ENCODE measurements at regions not wholly inside any gene's neighbourhood (a gene's known extent, or its start where the extent isn't known, plus 50 kb on each side); places are given as distances from the start of the nearest gene placed in this dataset.

DNA sequence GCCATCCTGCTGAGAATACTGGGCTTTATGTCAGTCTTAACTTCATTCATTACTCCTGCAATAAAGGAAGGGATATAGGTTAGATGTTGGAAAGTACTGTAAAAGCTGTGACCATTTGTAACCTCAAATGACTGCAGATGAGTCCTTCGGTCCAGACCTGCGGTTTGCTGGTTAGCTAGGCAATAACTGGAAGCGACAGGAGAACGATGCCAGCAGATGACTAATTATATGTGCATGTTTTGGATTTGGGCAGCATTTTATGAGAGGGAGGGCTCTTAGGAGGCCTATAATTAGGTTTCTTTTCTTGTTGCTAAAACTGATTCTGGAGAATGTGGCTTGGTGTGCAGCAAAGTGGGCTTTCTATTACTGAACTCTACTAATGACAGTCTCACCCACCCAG, 205.6 kb downstream of the TMEM182 start:
- no peak for DNase-seq

DNA sequence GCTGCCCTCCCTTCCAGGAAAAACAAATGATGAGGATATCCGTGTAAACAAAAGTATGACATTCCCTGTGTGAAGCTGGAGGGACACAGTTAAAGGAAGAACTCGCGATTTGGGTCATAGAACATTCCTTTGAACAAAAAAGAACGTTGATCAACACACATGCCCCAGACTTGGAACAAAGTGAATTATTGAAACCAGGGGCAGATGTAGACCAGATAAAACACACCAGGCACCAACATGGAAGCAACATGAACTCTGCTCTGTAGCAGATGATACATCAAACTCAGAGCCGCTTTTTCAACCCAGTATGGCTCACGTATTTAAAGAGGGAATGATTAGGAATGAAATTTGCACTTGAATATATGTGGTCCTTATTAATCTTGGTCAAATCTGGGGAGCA, 206.5 kb downstream of the TMEM182 start:
- no peak for DNase-seq

DNA sequence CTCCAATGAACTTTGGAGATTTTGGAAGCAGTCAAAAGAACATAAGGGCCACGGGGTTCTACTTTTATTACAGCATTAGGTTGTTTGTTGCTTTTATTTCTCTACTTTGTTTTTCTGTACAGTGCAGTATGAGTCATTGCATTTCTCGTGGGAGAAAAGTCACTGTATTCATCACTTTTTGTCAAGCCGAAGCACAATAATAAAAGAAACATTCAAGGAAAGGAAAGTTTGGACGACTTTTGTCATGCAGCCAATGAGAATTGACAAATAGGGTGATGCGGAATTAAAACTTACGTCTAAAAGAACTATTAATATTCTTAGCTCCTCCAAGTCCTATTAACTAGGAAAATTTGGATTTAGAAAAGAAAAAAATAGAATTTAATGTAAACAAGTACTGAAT, 209.9 kb downstream of the TMEM182 start:
- no peak for DNase-seq

DNA sequence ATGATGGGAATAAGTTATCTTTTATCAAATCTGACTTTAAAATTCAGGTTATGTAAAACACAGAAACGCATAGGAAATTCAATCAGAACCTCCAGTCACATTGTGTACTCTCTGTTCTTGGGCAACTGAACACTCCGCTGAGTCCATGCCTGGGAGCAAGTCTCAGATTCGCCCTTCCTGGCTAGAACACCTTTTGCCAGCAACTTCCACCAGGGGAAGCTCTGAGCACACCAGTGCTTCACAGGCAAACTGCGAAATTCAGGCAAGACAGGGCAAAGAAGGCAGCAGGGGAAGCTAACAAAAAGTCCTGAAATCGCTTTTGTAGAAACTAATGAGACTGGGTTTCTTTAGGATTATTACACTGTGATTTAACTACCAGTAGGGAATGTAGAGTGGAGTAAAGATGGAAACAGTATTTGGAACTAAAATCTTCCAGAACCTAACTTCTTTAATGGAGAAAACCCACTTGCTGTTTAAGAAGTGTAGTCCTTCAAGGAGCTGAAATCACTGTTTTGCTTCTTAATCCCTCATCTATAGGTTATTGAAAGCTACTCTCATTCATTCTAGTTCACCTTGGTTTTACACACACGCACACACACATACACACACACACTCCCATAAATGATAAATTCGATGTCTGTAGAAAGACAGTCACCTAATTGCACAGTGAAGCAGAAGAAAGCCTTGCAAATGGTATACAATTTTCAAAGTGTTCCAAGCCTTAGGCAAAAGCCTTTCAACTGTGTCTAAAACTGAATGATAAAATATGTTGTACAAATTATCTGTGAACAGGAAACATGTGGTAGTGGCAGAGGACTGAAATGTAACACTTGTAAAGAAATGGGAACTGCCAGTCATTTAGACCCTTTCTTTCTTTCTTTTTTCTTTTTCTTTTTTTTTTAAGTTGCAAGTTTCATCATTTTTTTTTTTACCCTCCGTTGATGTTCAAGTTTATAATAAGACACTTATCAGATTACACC, 214.5 kb downstream of the TMEM182 start:
- peak; percentile 1 for DNase-seq

DNA sequence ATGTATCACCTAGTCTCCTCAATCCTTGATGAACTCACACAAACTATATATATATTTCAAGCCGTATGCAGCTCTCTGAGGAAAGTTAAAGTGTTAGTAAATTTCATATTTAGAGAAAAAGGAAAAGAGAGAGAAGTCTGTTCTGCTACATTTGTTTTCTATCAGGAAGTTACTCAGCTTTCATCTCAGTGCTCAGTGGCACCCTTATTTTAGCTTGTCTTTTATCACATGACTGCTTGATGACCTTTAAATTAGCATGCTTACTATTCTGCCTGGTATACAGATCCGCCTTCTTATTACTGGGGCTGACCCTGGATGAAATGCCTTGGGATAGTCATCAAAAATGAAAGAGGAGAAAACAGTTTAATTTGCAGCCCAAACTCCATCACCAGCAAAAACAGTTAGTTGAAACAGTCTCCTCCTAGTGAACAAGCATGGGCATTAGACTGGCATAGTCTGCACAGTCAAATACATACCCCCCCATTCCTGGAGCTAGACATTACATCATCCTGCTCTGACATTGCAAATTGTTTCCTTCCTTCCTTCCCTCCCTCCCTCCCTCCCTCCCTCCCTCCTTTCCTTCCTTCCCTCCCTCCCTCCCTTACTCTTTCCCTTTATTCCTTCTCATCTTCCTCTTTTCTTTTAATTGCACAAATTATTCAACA, 215.7 kb downstream of the TMEM182 start:
- no peak for DNase-seq

DNA sequence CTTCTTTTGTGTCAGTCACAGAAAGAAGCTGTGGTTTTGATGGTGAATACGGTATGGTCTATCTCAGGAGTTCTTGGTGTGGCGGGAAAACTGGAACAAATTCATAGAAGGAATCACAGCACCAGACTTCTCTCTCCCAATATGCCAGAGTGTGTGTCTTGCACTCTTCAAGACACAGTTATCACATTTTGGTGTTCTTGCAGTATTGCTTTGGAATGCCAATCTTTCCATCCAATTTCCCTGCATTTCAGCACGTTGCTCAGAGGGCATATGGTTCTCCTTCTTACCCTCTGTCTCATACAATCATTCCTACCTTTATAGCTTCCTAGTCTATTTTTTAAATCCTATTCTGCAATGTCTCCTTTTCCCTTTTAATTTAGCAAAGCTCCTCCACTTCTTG, 216.3 kb downstream of the TMEM182 start:
- no peak for DNase-seq

DNA sequence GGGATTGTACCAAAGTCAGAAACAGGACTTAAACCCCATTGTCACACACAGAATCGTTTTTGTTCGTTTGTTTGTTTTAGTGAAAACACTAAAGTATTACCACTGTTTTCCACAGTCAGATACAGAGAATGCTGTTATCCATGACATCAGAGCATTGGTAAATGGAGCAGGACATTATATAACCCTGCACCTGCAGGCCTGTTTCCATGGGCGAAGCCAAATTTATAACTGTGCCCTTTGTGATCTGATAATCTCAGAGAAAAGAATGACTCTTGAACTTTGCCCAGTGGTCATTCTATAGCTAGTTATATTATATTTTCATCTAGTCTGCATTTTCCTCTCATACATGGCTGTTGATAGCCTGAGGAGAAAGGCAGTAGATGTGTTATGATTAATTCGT, 217.6 kb downstream of the TMEM182 start:
- no peak for DNase-seq

DNA sequence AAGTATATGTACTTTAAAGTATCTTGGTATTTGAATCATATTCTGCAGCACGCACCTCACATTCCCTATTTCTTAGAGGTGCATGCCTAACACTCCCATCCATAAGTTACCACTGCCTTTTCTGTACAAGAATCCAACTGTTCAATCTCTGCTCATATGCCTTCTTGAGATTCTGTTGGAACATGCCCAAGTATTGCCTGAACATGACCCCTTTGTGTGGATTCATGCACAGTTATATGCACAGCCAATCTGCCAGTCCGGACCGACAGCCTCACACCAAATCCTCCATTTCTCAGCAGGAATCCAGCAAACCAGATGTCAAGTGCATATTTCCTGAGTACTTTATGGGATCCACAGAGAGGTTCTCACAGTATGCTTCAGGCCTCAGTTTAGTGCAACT, 222.0 kb downstream of the TMEM182 start:
- DNase-seq: no peak

DNA sequence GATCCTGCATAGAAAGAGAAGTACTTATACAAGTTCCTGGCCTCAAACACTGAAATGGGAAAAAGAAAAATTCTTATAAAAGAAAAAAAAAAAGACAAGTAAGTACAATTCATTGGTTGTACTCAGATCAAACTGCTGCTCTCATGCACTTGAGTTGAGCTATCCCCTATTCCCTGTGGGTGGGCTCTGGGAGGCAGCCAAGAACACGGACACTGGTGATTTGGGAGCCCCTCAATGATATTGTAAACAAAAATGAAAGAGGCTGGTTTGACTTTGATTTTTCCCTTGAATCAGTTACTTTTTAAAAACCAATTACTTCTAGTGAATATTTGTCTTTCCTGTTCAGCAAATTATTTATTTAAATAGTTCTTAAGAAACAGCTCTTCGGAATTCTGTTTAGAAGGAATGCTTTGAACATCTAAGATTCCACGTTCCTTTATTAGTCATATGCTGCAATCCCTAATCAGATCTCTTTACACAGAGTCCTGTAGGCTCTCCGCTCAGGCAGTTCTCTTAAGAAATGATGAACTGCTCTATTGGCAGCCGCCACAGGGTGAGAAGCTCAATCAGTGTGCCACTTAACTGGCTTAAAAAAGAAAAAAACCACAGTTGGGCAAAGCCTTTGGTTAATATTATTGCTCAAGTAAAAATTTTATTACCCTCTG, 225.1 kb downstream of the TMEM182 start:
- DNase-seq: no peak

DNA sequence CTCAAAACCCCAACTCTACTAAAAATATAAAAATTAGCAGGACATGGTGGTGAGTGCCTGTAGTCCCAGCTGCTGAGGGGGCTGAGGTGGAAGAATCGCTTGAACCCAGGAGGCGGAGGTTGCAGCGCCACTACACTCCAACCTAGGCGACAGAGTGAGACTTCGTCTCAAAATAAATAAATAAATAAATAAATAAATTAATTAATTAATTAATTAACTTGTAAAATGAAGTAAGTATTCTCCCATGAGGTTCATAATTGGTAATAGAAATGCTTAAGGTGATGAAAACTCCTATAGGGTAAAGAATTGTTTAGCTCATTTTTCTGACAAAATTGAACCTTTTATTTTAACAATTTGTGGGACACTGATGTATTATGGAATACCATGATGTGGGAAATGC, 230.8 kb downstream of the TMEM182 start:
- no peak for DNase-seq

DNA sequence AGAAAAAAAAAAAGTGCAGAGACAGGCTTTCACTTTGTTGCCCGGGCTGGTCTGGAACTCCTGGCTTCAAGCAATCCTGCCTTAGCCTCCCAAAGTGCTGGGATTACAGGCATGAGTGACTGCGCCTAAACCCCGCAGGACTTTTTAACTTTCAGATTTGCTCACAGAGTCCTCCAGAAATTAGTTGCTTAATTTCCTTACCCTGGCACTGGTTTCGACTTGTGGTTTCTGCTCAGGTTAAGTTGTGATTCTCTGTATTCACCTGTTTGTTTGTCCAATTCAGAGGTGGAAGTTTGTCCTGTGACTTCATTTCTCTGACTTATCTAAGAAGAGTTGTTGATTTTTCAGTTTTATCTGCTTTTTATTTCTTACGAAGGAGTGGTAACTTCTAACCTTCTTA, 238.1 kb downstream of the TMEM182 start:
- no peak for DNase-seq

DNA sequence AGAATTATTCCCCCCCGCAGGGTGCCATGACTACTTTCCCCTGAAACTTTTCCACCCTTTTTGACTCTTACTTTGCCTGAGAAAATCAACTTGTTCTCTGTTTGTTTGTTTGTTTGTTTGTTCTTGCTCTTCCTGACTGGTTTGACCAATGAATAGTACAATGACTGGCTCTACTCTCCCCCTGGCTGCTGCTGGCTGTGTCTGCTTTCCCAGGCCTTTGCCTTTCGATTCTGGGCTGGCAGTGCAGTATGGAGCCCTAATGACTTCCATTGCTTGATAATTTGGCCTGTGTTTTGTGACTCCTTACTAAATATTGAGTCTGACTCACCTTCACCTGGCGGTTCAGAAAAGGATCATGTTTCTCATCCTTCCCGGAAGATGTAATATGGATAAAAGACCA, 241.1 kb downstream of the TMEM182 start:
- no peak for DNase-seq

DNA sequence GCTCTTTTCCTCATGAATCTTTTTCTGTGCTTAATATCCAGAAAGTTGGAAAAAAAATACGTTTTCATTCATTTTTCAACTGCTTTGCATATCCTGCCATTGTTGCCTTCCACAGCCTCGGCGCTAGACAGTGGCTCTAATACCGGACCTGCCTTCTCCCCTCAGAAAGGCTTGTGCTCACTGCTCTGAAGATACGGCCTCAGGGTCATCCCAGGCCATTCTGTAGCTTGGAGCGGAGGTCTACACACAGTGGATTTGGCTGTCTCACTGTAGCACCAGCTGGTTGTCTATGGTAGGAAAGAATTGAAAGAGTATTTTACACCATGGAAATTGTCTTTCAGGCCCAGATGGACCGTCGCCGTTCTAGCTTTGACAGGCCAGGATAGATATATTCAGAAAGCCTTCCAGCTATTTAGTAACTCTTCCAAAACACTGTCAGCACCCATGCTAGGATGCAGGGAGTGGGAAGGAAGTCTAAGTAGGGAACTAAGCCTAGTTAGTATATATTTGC, 242.0 kb downstream of the TMEM182 start:
- DNase-seq: no peak

DNA sequence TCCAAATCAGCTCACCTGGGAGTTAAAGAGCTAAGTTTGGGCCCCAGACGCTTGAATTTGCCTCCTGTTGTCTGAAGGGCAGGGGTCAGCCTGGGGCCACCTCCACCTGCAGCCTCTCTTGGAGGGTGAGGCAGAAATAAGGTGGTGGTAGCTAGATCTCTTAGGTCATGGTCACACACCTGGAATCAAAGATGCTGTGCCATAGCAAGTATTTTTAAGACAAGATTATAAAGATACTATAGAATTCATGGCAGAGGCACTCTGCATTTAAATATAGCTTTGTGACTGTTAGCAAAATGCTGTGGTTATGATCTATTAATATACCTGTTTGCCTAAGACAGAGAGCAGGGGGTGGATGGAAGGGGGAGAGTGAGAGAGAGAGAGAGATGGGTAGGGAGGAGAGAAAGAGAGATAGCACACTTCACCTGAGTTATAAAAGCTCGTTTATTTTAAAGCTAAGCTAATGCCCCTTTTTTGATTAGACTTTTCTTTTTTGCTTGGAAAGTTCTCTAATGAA, 242.7 kb downstream of the TMEM182 start:
- DNase-seq: no peak

DNA sequence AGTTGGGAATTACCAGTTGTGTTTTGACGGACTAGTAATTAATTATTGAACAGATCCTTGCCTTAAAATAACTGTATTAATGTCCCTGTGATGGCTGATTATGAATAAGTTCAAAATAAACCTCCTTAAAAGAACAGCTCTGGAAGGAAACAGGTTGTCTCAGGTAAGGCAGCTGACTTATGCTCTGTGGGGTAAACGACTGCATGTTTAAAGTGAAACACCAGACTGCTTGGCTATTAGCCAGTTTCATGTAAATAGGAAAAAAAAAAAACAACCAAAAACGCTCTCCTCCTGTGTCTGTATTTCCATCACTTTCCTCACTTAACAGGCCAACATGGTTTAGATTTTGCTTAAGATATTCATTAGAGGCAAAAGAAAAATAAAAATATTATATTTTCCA, 243.6 kb downstream of the TMEM182 start:
- no peak for DNase-seq

DNA sequence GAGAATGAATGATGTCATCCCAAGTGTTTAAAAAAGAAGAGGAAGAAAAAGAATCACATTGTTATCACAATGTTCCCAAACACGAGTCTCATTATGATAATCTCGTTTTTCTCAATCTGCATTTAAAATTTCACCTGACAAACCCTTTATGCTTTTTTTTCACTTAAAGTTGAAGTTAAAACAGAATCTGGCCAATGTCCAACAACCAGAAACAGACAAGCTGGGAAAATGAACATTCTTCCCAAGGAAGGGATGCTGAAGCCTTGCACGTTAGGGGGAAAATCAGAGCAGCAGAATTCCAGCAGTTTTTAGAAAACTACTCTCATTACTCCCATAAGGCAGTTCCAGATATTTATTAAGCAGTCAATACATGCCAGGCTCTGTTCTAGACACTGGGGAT, 245.3 kb downstream of the TMEM182 start:
- DNase-seq: no peak

DNA sequence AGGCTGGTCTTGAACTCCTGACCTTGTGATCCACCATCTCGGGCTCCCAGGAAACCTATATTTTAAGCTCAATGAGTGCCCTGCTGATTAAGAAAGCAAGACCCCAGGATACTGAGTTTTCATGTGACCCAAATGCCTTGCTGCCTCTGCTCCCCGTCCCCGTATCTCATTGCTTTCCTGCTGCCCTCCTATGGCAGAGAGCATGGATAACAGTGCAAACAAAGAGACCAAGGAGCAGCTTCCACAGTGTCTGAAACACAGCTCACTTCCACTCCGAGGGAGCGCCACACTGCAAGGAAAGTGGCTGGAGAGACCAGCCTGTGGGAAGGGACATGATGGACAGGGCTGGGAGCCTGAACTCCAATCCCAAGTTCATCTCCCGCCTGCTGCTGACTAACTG, 246.8 kb downstream of the TMEM182 start:
- no peak for DNase-seq

DNA sequence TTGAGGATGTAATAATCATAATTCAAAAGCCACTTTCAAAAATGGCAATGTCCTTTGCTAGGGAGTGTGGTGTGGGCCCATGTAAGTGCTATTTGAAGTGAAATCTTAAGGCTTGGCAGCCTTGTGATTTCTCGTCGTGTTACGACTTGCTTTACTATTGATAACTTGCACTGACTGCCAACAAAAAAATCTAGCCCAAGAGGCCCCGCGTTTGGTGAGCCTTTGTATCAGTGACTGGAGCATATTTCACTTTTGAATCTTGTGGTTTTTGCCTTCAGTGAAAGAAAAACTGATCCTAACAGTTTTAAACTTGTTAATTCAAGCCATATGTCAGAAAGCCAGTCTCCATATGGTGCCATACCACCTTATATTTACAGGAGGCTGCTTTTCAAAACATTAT, 248.0 kb downstream of the TMEM182 start:
- no peak for DNase-seq

DNA sequence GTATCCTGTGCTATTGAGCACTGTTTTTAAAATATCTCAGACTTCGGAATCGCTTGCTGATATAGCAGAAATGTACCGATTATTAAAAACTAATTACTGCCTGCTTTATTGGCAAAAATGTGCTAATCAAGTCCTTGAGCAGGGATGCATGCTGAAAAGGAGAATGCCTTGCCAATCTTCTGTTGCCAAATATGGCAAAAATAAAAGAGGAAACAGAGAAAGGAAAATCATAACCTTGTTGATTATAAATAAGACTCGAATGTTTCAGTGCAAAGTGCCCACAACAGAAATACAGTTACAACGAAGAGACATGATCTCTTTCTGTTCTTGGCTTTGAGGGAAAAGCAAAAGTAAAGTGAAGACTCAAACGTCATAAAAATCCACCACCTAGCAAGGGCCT, 248.5 kb downstream of the TMEM182 start:
- no peak for DNase-seq

DNA sequence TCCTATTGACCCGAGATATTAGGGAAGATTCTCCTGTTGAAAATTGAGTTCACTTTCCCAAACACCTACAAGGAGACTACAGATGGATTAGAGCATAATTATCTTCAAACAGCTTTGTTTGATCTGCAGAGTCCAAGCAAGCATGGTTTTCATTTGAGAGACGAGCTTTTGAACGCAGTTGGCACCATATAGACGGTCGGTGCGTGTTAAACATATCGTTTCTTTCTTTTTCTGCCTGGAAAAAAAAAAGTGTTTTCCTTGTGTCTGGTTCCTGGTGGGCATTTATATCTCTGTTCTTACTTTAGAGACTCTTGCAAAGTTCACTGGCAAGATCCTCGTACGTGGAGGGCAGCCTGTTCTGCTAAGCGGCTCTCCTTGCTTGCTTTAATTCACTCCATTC, 248.9 kb downstream of the TMEM182 start:
- DNase-seq: no peak

DNA sequence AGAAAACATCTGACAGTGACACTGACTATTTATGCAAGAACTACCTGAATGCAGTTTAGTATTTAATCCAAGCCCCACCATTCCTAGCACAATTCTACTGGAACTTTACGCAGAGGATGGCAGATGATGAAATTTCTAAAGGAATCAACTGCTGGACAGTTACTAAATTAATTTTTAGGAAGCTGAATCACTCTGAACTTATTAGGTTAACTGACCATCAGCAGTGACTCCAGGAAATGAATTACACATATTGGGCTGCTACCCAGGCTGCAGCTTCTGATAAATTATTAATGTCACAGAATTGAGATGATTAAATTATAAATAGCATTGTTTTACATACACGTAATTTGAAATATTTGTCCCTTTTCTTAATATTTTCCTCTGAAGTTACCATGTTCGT, 250.8 kb downstream of the TMEM182 start:
- no peak for DNase-seq

DNA sequence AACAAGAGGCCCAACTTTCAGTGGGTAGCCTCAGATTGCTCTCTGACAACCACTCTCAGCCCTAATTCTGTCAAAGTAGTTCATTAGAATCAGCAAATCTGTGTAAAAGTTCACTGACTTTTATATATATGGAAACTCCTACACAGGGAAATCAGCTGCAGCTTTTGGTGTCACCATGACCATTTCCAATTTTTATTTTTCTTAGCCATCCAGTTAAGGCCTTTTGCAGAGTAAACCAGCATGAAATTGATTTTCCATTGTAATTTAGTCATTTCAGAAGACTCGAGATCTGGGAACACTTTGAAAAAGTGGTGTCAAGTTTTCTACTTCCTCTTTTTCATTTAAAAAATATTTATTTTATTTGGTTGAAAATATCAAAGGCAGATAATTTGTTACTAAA, 263.2 kb downstream of the TMEM182 start:
- no peak for DNase-seq

DNA sequence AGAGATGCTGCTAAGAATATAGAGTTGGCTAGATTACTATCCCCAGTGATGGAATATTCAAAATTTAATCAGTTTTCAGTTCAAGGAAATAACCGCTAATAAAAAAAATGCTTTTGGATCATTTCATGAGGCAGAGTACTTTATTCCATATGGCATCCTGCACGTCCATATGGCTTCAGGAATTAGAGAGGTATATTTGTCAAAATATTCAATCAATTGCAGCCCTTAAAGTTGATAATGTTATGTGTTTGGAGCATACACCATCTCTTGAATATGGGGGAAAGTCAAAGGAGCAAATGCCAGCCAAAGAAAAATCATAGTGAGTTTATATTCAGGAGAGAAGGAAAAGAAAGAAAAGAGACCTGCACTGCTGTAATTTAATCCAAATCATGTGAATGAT, 266.4 kb downstream of the TMEM182 start:
- no peak for DNase-seq
